ENCODE measurements at regions not wholly inside any gene's neighbourhood (a gene's known extent, or its start where the extent isn't known, plus 50 kb on each side); places are given as distances from the start of the nearest gene placed in this dataset.

DNA sequence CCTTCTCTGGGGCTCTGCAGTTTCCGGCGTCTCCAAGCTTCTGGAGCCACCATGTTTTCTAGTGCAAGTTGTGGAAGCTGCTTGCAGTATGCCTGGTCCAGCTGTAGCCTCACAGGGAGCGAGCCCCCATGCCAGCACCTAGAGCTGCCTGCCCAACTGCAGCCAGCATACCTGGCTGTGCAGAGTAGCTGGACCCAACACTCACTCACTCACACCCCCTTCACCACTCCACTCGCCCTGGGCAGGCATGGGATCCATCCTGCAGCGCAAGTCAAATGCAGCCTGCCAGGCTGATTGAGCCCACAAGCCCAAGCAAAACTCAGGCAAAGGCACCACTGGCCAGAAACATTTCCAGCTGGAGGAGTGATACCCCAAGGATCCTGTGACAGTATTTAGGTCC lies 797.3 kb downstream of the SLC16A7 start:
- no peaks in the 10 kb centered on the region for H3K9me3 ChIP-seq (ENCODE audit: control insufficient read depth in 3 of 3, low read length in 3 of 3)
- no peaks in the 10 kb centered on the region for H3K36me3 ChIP-seq (ENCODE audit: control insufficient read depth in 3 of 3, insufficient read depth in 3 of 3, low read length in 3 of 3)
- H3K4me3 ChIP-seq (ENCODE audit: low read length in 3 of 3): no peak overlapping the region
- H3K9ac ChIP-seq (ENCODE audit: low read depth in 1 of 3, low read length in 3 of 3): no peak overlapping the region
- H3K27me3 ChIP-seq (ENCODE audit: control insufficient read depth in 3 of 3, insufficient read depth in 3 of 3, low read length in 3 of 3): no peaks in the 10 kb centered on the region
- H3K27ac ChIP-seq (ENCODE audit: low read depth, low read length): no peak overlapping the region
- no peaks in the 10 kb centered on the region for H3K4me1 ChIP-seq (ENCODE audit: control insufficient read depth in 3 of 3, insufficient read depth in 3 of 3, low read length in 3 of 3)

DNA sequence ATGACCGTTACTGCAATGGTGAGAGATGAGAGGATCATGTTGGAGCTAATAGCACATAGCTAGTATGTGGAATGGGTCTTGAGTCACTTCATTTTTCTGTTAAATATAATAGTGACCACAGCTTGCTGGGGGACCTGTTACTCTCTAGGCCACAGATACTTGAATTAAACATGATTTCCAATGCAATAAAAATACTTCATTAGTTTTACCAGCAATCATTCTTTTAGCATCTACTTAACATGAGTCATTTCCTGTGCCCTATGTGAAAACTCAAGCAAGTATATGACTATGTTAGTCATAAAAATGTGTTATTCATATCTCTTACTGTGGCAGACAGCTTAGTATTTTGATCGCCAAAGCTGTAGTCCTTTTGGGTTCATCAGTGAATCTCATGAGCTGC lies 798.8 kb downstream of the SLC16A7 start:
- H3K36me3 ChIP-seq (ENCODE audit: control insufficient read depth in 3 of 3, insufficient read depth in 3 of 3, low read length in 3 of 3): no peaks in the 10 kb centered on the region
- H3K4me3 ChIP-seq (ENCODE audit: low read length in 3 of 3): no peak overlapping the region
- H3K9me3 ChIP-seq (ENCODE audit: control insufficient read depth in 3 of 3, low read length in 3 of 3): no peaks in the 10 kb centered on the region
- H3K9ac ChIP-seq (ENCODE audit: low read depth in 1 of 3, low read length in 3 of 3): no peak overlapping the region
- no peak overlapping the region for H3K27ac ChIP-seq (ENCODE audit: low read depth, low read length)
- no peaks in the 10 kb centered on the region for H3K4me1 ChIP-seq (ENCODE audit: control insufficient read depth in 3 of 3, insufficient read depth in 3 of 3, low read length in 3 of 3)
- H3K27me3 ChIP-seq (ENCODE audit: control insufficient read depth in 3 of 3, insufficient read depth in 3 of 3, low read length in 3 of 3): no peaks in the 10 kb centered on the region

DNA sequence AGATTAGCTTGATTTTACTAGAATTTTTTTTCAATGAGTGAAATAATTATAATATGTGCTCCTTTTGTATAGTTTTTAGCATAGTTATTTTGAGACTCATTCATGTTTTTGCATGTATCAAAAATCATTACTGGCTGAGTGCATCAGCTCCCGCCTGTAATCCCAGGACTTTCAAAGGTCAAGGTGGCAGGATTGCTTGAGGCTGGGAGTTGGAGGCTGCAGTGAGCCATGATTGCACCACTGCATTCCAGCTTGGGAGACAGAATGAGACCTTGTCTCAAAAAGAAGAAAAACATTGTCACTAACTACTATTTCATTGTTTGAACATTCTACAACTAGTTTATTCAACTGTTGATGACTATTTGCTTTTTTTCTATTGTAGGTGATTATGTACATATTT lies 802.7 kb downstream of the SLC16A7 start:
- no peaks in the 10 kb centered on the region for H3K9me3 ChIP-seq (ENCODE audit: control insufficient read depth in 3 of 3, low read length in 3 of 3)
- no peak overlapping the region for H3K9ac ChIP-seq (ENCODE audit: low read depth in 1 of 3, low read length in 3 of 3)
- H3K4me3 ChIP-seq (ENCODE audit: low read length in 3 of 3): no peak overlapping the region
- no peak overlapping the region for H3K27ac ChIP-seq (ENCODE audit: low read depth, low read length)
- H3K36me3 ChIP-seq (ENCODE audit: control insufficient read depth in 3 of 3, insufficient read depth in 3 of 3, low read length in 3 of 3): no peaks in the 10 kb centered on the region
- H3K4me1 ChIP-seq (ENCODE audit: control insufficient read depth in 3 of 3, insufficient read depth in 3 of 3, low read length in 3 of 3): no peaks in the 10 kb centered on the region
- no peaks in the 10 kb centered on the region for H3K27me3 ChIP-seq (ENCODE audit: control insufficient read depth in 3 of 3, insufficient read depth in 3 of 3, low read length in 3 of 3)

DNA sequence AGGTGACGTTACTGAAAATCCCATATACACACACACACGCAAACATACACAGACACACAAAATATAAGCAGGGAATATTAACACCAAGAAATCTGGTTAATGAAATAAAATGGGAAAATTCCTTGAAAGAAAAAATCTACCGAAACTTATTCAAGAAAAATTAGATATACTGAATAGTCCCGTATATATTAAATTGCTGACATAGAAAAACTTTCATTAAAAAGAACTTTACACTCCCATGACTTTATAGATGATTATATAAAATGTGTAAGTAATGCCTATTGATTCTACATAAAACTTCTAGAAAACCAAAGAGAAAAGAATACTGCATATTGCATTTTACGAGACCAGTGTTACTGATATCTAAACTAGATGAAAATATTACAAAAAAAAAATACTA lies 803.2 kb downstream of the SLC16A7 start:
- Histone ChIP-seq H3K36me3 (ENCODE audit: control insufficient read depth in 3 of 3, insufficient read depth in 3 of 3, low read length in 3 of 3) (no peaks in the 10 kb centered on the region), H3K27ac (ENCODE audit: low read depth, low read length) (no peak overlapping the region), H3K4me3 (ENCODE audit: low read length in 3 of 3) (no peak overlapping the region), H3K4me1 (ENCODE audit: control insufficient read depth in 3 of 3, insufficient read depth in 3 of 3, low read length in 3 of 3) (no peaks in the 10 kb centered on the region), H3K9ac (ENCODE audit: low read depth in 1 of 3, low read length in 3 of 3) (no peak overlapping the region), H3K27me3 (ENCODE audit: control insufficient read depth in 3 of 3, insufficient read depth in 3 of 3, low read length in 3 of 3) (no peaks in the 10 kb centered on the region), H3K9me3 (ENCODE audit: control insufficient read depth in 3 of 3, low read length in 3 of 3) (no peaks in the 10 kb centered on the region)

DNA sequence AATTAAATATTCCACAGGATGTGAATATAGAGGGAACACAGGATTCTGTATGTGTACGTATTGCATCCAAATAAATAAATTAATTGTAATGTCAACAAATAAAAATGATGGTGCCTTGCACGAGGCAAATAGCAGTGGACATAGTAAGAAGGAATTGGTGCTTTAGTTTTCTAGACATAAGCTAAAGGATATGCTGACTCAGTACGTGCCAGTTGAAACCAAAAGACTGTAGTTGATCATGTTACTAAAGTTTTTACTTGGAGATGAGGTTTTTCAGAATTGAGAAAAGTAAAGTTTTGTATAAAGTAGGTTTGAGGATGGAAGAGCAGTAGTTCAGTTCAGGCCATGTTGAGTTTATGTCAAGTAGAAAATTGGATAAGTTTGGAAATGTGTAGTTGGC lies 807.2 kb downstream of the SLC16A7 start:
- Histone ChIP-seq H3K27ac (ENCODE audit: low read depth, low read length) (no peak overlapping the region), H3K27me3 (ENCODE audit: control insufficient read depth in 3 of 3, insufficient read depth in 3 of 3, low read length in 3 of 3) (no peaks in the 10 kb centered on the region), H3K4me3 (ENCODE audit: low read length in 3 of 3) (no peak overlapping the region), H3K4me1 (ENCODE audit: control insufficient read depth in 3 of 3, insufficient read depth in 3 of 3, low read length in 3 of 3) (no peaks in the 10 kb centered on the region), H3K36me3 (ENCODE audit: control insufficient read depth in 3 of 3, insufficient read depth in 3 of 3, low read length in 3 of 3) (no peaks in the 10 kb centered on the region), H3K9me3 (ENCODE audit: control insufficient read depth in 3 of 3, low read length in 3 of 3) (no peaks in the 10 kb centered on the region), H3K9ac (ENCODE audit: low read depth in 1 of 3, low read length in 3 of 3) (no peak overlapping the region)

DNA sequence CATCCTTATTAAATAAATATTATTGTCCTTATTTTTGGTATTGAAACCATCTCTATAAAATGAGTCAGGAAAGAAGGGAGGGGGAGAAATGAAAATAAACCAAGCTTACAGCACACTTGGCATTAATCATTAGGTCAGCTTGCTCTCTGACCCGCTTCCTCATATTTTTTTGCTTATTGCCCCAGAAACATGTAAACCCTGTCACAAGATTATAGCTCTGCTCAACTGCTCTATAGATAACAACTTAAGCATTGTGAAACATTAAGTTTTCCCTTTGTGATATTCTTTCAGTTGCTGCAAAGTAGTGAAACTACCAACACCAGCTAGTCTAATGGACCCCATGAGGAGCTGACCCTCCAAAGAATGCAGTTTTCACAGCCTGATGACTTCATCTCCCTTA lies 819.5 kb downstream of the SLC16A7 start:
- Histone ChIP-seq H3K36me3 (ENCODE audit: control insufficient read depth in 3 of 3, insufficient read depth in 3 of 3, low read length in 3 of 3) (no peaks in the 10 kb centered on the region), H3K9ac (ENCODE audit: low read depth in 1 of 3, low read length in 3 of 3) (no peak overlapping the region), H3K4me3 (ENCODE audit: low read length in 3 of 3) (no peak overlapping the region), H3K9me3 (ENCODE audit: control insufficient read depth in 3 of 3, low read length in 3 of 3) (peaks cover 0 to 4% (median 0%) of the 10 kb centered on the region in 3 donors), H3K27ac (ENCODE audit: low read depth, low read length) (no peak overlapping the region), H3K4me1 (ENCODE audit: control insufficient read depth in 3 of 3, insufficient read depth in 3 of 3, low read length in 3 of 3) (no peaks in the 10 kb centered on the region), H3K27me3 (ENCODE audit: control insufficient read depth in 3 of 3, insufficient read depth in 3 of 3, low read length in 3 of 3) (no peaks in the 10 kb centered on the region)

DNA sequence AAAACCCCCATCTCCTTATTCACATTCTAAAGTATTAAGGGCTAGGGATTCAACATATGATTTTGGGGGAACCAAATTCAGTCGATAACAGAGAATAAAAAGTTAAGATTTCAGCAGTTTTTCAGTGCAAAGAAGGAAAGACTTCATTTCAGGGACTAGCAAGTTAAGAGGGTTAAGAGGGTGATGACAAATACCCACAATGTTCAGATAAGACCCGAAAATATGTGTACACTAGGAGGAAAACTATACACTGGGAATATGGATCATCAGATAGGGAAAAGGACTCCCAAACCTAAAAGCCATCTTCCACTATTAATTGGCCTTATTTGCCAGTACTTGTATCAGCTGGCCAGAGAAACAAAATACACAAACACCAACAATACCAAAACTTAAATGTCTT lies 824.2 kb downstream of the SLC16A7 start:
- no peak overlapping the region for H3K27ac ChIP-seq (ENCODE audit: low read depth, low read length)
- H3K9ac ChIP-seq (ENCODE audit: low read depth in 1 of 3, low read length in 3 of 3): no peak overlapping the region
- H3K27me3 ChIP-seq (ENCODE audit: control insufficient read depth in 3 of 3, insufficient read depth in 3 of 3, low read length in 3 of 3): no peaks in the 10 kb centered on the region
- no peaks in the 10 kb centered on the region for H3K36me3 ChIP-seq (ENCODE audit: control insufficient read depth in 3 of 3, insufficient read depth in 3 of 3, low read length in 3 of 3)
- H3K4me1 ChIP-seq (ENCODE audit: control insufficient read depth in 3 of 3, insufficient read depth in 3 of 3, low read length in 3 of 3): no peaks in the 10 kb centered on the region
- H3K9me3 ChIP-seq (ENCODE audit: control insufficient read depth in 3 of 3, low read length in 3 of 3): peaks cover 0 to 4% (median 0%) of the 10 kb centered on the region in 3 donors
- no peak overlapping the region for H3K4me3 ChIP-seq (ENCODE audit: low read length in 3 of 3)

DNA sequence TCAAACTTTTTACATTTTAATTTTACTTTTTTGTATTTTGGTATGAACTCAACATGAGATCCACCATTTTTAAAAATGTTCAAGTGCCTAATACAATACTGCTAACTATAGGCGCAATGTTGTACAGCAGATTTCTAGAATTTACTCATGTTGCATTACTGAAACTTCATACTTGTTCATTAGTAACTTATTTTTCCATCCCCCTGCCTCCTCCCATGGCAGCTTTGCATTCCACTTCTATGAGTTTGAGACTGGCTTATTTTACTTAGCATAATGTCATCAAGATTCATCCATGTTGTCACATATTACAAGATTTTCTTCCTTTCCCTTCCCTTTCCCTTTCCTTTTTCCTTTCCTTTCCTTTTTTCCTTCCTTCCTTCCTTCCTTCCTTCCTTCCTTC lies 825.9 kb downstream of the SLC16A7 start:
- Histone ChIP-seq H3K4me3 (ENCODE audit: low read length in 3 of 3) (no peak overlapping the region), H3K9ac (ENCODE audit: low read depth in 1 of 3, low read length in 3 of 3) (no peak overlapping the region), H3K4me1 (ENCODE audit: control insufficient read depth in 3 of 3, insufficient read depth in 3 of 3, low read length in 3 of 3) (no peaks in the 10 kb centered on the region), H3K27me3 (ENCODE audit: control insufficient read depth in 3 of 3, insufficient read depth in 3 of 3, low read length in 3 of 3) (no peaks in the 10 kb centered on the region), H3K27ac (ENCODE audit: low read depth, low read length) (no peak overlapping the region), H3K9me3 (ENCODE audit: control insufficient read depth in 3 of 3, low read length in 3 of 3) (no peaks in the 10 kb centered on the region), H3K36me3 (ENCODE audit: control insufficient read depth in 3 of 3, insufficient read depth in 3 of 3, low read length in 3 of 3) (no peaks in the 10 kb centered on the region)

DNA sequence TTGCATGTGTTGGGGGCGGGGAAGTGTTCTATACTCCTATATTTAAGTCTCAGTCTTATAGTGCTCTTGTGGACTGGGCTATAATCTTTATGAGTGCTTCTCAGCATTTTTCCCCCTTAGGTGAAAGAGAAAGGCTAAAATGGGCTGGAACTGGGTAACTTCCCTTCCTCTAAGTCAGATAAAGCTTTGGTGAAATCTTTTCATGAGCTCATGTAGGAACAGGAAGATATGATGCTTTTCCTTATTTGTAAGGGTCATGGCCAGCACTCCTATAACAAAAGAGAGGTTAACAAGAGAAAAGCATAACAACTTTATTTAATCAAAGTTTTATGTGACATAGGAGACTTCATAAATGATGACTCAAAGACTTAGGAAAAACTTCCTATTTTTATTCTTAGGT lies 841.5 kb downstream of the SLC16A7 start:
- H3K4me3 ChIP-seq (ENCODE audit: low read length in 3 of 3): no peak overlapping the region
- no peaks in the 10 kb centered on the region for H3K36me3 ChIP-seq (ENCODE audit: control insufficient read depth in 3 of 3, insufficient read depth in 3 of 3, low read length in 3 of 3)
- no peak overlapping the region for H3K9ac ChIP-seq (ENCODE audit: low read depth in 1 of 3, low read length in 3 of 3)
- H3K27ac ChIP-seq (ENCODE audit: low read depth, low read length): no peak overlapping the region
- H3K27me3 ChIP-seq (ENCODE audit: control insufficient read depth in 3 of 3, insufficient read depth in 3 of 3, low read length in 3 of 3): no peaks in the 10 kb centered on the region
- H3K4me1 ChIP-seq (ENCODE audit: control insufficient read depth in 3 of 3, insufficient read depth in 3 of 3, low read length in 3 of 3): no peaks in the 10 kb centered on the region
- H3K9me3 ChIP-seq (ENCODE audit: control insufficient read depth in 3 of 3, low read length in 3 of 3): no peaks in the 10 kb centered on the region

DNA sequence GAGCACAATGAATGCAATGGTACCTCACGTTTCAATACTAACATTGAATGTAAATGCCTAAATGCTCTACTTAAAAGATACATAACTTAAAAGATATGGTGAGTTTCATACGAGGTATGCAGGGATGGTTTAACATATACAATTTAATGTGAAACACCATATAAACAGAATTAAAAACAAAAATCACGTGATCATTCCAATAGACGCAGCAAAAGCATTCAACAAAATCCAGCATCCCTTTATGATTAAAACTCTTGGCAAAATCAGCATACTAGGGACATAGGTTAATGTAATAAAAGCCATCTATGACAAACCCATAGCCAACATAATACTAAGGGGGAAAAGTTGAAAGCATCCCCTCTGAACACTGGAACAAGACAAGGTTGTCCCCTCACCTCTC lies 845.7 kb downstream of the SLC16A7 start:
- Histone ChIP-seq H3K4me1 (ENCODE audit: control insufficient read depth in 3 of 3, insufficient read depth in 3 of 3, low read length in 3 of 3) (no peaks in the 10 kb centered on the region), H3K27ac (ENCODE audit: low read depth, low read length) (no peak overlapping the region), H3K9ac (ENCODE audit: low read depth in 1 of 3, low read length in 3 of 3) (no peak overlapping the region), H3K4me3 (ENCODE audit: low read length in 3 of 3) (no peak overlapping the region), H3K36me3 (ENCODE audit: control insufficient read depth in 3 of 3, insufficient read depth in 3 of 3, low read length in 3 of 3) (no peaks in the 10 kb centered on the region), H3K9me3 (ENCODE audit: control insufficient read depth in 3 of 3, low read length in 3 of 3) (peaks cover 0 to 2% (median 0%) of the 10 kb centered on the region in 3 donors), H3K27me3 (ENCODE audit: control insufficient read depth in 3 of 3, insufficient read depth in 3 of 3, low read length in 3 of 3) (no peaks in the 10 kb centered on the region)

DNA sequence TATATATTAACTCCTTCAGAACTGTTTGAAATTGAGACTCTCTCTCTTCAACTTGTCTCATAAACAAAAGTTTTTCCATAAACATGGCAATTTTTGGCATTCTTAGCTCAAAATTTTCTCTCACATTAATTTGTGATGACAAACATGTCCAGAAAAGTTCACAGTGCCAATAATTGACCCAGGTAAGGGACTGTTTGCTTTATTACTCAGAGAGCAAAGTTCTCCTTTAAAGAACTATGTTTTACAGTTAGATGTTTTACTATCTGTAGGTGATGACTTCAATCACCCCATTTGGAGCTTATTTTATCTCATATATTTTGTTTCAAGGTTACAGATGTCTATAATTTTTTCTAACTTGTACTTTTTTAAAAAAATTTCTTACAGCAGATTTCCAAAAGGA lies 855.6 kb downstream of the SLC16A7 start:
- no peak overlapping the region for H3K4me3 ChIP-seq (ENCODE audit: low read length in 3 of 3)
- no peaks in the 10 kb centered on the region for H3K4me1 ChIP-seq (ENCODE audit: control insufficient read depth in 3 of 3, insufficient read depth in 3 of 3, low read length in 3 of 3)
- H3K36me3 ChIP-seq (ENCODE audit: control insufficient read depth in 3 of 3, insufficient read depth in 3 of 3, low read length in 3 of 3): no peaks in the 10 kb centered on the region
- H3K27ac ChIP-seq (ENCODE audit: low read depth, low read length): no peak overlapping the region
- H3K27me3 ChIP-seq (ENCODE audit: control insufficient read depth in 3 of 3, insufficient read depth in 3 of 3, low read length in 3 of 3): no peaks in the 10 kb centered on the region
- H3K9ac ChIP-seq (ENCODE audit: low read depth in 1 of 3, low read length in 3 of 3): no peak overlapping the region
- no peaks in the 10 kb centered on the region for H3K9me3 ChIP-seq (ENCODE audit: control insufficient read depth in 3 of 3, low read length in 3 of 3)

Measured in skeletal muscle tissue (tissue), 3 donors.